K562 (cell line): ENCODE measurements at regions not wholly inside any gene's neighbourhood (a gene's known extent, or its start where the extent isn't known, plus 50 kb on each side); places are given as distances from the start of the nearest gene placed in this dataset.

Experiments
- ATAC-seq: fragments of 200-7000 bp; cut with Tn5 transposase; 3 replicates; pipeline ENCODE4 v1.9.1; 2020; ENCODE audit warnings: moderate library complexity
- BruUV-seq: library from RNA; stranded (reverse); fragments of 400-500 nt; replicated peaks from 2 replicates; lab custom pipeline; 2021; lab: Mats Ljungman, UMichigan
- CTCF ChIA-PET: fragments of 300-600 bp; formaldehyde crosslinking; extraction: SDS; loops from one replicate; lab custom pipeline; 2021; ENCODE audit warnings: low intra/inter-chr PET ratio; lab: Yijun Ruan, JAX
- POLR2A ChIA-PET: fragments of 300-600, 350-650 bp; sonication (Branson Sonifier 250); formaldehyde crosslinking; extraction: SDS; loops from one replicate; lab custom pipeline; 2021; ENCODE audit warnings: antibody characterized with exemption, inconsistent platforms; lab: Yijun Ruan, JAX
- DNase-seq, 4 experiments: peaks; one replicate each; pipeline versions ENCODE4 v3.0.0 to v3.0.0-alpha.2; 2011 to 2018; ENCODE audit warnings: low spot score in 3 of 4, mixed read lengths in 3 of 4; ENCODE audit errors: extremely low read depth in 1 of 4
- FAIRE-seq: peaks from 2 replicates; lab custom pipeline; 2011; peaks lifted over from hg19 to GRCh38; lab: Jason Lieb, UNC
- H2AFZ ChIP-seq: 2 replicates; pipeline ENCODE4 v1.6.0; 2011; ENCODE audit warnings: low read depth, low read length, control low read depth, inconsistent platforms
- H3K27ac ChIP-seq: fragments of 200-600 bp; 3 replicates; pipeline ENCODE4 v1.8.0; 2011; ENCODE audit warnings: low read depth, mild to moderate bottlenecking, control low read depth, inconsistent platforms, low read length, moderate library complexity, mixed read lengths; ENCODE audit errors: extremely low read depth
- H3K27me3 ChIP-seq, 2 experiments: fragments of 300-600 bp in 1 of 2; 2 replicates in 1 of 2; 3 replicates in 1 of 2; pipeline versions ENCODE4 v1.6.0 to v1.8.0; 2011; ENCODE audit warnings: inconsistent platforms in 2 of 2, low read length in 2 of 2, mild to moderate bottlenecking in 1 of 2, mixed read lengths in 1 of 2, moderate library complexity in 1 of 2; ENCODE audit not compliant: control insufficient read depth in 2 of 2, insufficient read depth in 2 of 2
- H3K36me3 ChIP-seq: fragments of 300-600 bp; 3 replicates; pipeline ENCODE4 v1.8.0; 2011; ENCODE audit warnings: mild to moderate bottlenecking, low read length, inconsistent platforms; ENCODE audit not compliant: control insufficient read depth, insufficient read depth
- H3K4me1 ChIP-seq, 2 experiments: fragments of 200-600 bp in 1 of 2; replicated peaks in 1 of 2; 2 replicates in 1 of 2; 3 replicates in 1 of 2; pipeline versions ENCODE4 v1.5.1 to v1.8.0; 2011; ENCODE audit warnings: inconsistent platforms in 2 of 2, low read length in 2 of 2, mild to moderate bottlenecking in 1 of 2, mixed read lengths in 1 of 2, moderate library complexity in 1 of 2; ENCODE audit not compliant: control insufficient read depth in 2 of 2, insufficient read depth in 2 of 2
- H3K4me2 ChIP-seq: 2 replicates; pipeline ENCODE4 v1.6.1; 2011; ENCODE audit warnings: low read length, control low read depth, inconsistent platforms, mixed read lengths; ENCODE audit not compliant: insufficient read depth
- H3K4me3 ChIP-seq: fragments of 200-600 bp; sonication (generic), shearing (Covaris generic); 2 replicates; pipeline ENCODE4 v1.5.1; 2016; ENCODE audit warnings: control low read depth, inconsistent platforms
- H3K79me2 ChIP-seq: fragments of 200-600 bp; 3 replicates; pipeline ENCODE4 v1.8.0; 2011; ENCODE audit warnings: low read length, inconsistent platforms; ENCODE audit not compliant: control insufficient read depth, insufficient read depth
- H3K9ac ChIP-seq, 2 experiments: 2 replicates each; pipeline versions ENCODE4 v1.6.0 to v1.6.1; 2011; ENCODE audit warnings: low read depth in 2 of 2, low read length in 2 of 2, control low read depth in 1 of 2, inconsistent platforms in 1 of 2, mild to moderate bottlenecking in 1 of 2, mixed read lengths in 1 of 2; ENCODE audit not compliant: insufficient read depth in 1 of 2
- H3K9me1 ChIP-seq: one replicate; pipeline ENCODE4 v1.6.0; 2011; ENCODE audit warnings: inconsistent platforms, mild to moderate bottlenecking, low read length, moderate library complexity; ENCODE audit not compliant: control insufficient read depth, insufficient read depth
- H3K9me3 ChIP-seq: replicated peaks from 2 replicates; pipeline ENCODE4 v1.5.1; 2011; ENCODE audit warnings: low read depth, low read length, inconsistent platforms; ENCODE audit not compliant: control insufficient read depth, insufficient read depth
- H4K20me1 ChIP-seq: replicated peaks from 2 replicates; pipeline ENCODE4 v1.6.1; 2011; ENCODE audit warnings: low read length, inconsistent platforms, mixed read lengths; ENCODE audit not compliant: control insufficient read depth, insufficient read depth
- CCNT2 ChIP-seq: IDR thresholded peaks from 2 replicates; pipeline ENCODE4 v1.6.1; 2011; ENCODE audit warnings: borderline replicate concordance, low read depth, mild to moderate bottlenecking, moderate library complexity, mixed read lengths, low read length; ENCODE audit not compliant: insufficient read length; ENCODE audit errors: extremely low read depth
- EZH2 ChIP-seq: IDR thresholded peaks from 2 replicates; pipeline ENCODE4 v1.6.1; 2012; ENCODE audit warnings: low read depth, mild to moderate bottlenecking, inconsistent platforms, low read length, borderline replicate concordance
- MAZ ChIP-seq, 2 experiments: fragments of 450-650 bp in 1 of 2; sonication (generic) in 1 of 2; formaldehyde crosslinking; IDR thresholded peaks in 1 of 2; conservative IDR thresholded peaks in 1 of 2; 2 replicates each; pipeline versions ENCODE4 v1.4.0 to v1.5.0; 2020; ENCODE audit warnings: mild to moderate bottlenecking in 1 of 2, missing genetic modification reagents in 1 of 2
- MTA2 ChIP-seq: fragments of 450-650 bp; IDR thresholded peaks from 2 replicates; pipeline ENCODE4 v1.6.1; 2016; ENCODE audit warnings: low read depth
- NCOA6 ChIP-seq: fragments of 450-650 bp; IDR thresholded peaks from 2 replicates; pipeline ENCODE4 v1.6.1; 2017; ENCODE audit warnings: mild to moderate bottlenecking
- NR3C1 ChIP-seq: sonication (generic); formaldehyde crosslinking; IDR thresholded peaks from 2 replicates; pipeline ENCODE4 v1.8.1; 2022; ENCODE audit warnings: missing genetic modification reagents
- NR4A1 ChIP-seq, 2 experiments: fragments of 250-450 bp in 1 of 2; fragments of 450-650 bp in 1 of 2; sonication (Bioruptor Pico) in 1 of 2; IDR thresholded peaks; 2 replicates each; pipeline versions ENCODE4 v1.4.0 to v1.6.1; 2016 to 2020; ENCODE audit warnings: mild to moderate bottlenecking in 2 of 2, missing compliant biosample characterization in 1 of 2, missing genetic modification characterization in 1 of 2, moderate library complexity in 1 of 2
- PML ChIP-seq: IDR thresholded peaks from 2 replicates; pipeline ENCODE4 v1.6.1; 2012; ENCODE audit warnings: low read length, inconsistent platforms
- RAD21 ChIP-seq, 2 experiments: fragments of 250-450 bp in 1 of 2; fragments of 450-650 bp in 1 of 2; sonication (Bioruptor Pico) in 1 of 2; formaldehyde crosslinking in 1 of 2; IDR thresholded peaks in 1 of 2; conservative IDR thresholded peaks in 1 of 2; 2 replicates each; pipeline versions ENCODE4 v1.4.0 to v1.8.0; 2020 to 2022; ENCODE audit warnings: mild to moderate bottlenecking in 2 of 2, moderate library complexity in 1 of 2
- TRIM28 ChIP-seq: fragments of 450-650 bp; IDR thresholded peaks from 2 replicates; pipeline ENCODE4 v1.6.1; 2017
- ZNF354B ChIP-seq: fragments of 250-450 bp; sonication (Bioruptor Pico); IDR thresholded peaks from 2 replicates; pipeline ENCODE4 v1.4.0; 2020
- ZNF408 ChIP-seq: fragments of 250-450 bp; sonication (Bioruptor Pico); IDR thresholded peaks from 2 replicates; pipeline ENCODE4 v1.4.0; 2020; ENCODE audit warnings: low read depth, mild to moderate bottlenecking, moderate library complexity
- ZZZ3 ChIP-seq: fragments of 450-650 bp; IDR thresholded peaks from 2 replicates; pipeline ENCODE4 v1.6.1; 2016; ENCODE audit warnings: antibody characterized with exemption, mild to moderate bottlenecking, moderate library complexity
- WGBS: fragments of 100-300 bp; shearing (Covaris generic); methylation state at CpG from one replicate; pipeline ENCODE4 v1.1.6; 2016; ENCODE audit warnings: low coverage, mixed read lengths; ENCODE audit not compliant: insufficient coverage; ENCODE audit errors: missing lambda C conversion rate; 5-methylcytosine and 5-hydroxymethylcytosine counted together
- in situ Hi-C: fragments of 300-500 bp; cut with MboI; formaldehyde crosslinking; loops from 4 replicates; pipeline ENCODE4 v1.15.0; 2018; ENCODE audit warnings: inconsistent platforms, mixed read lengths
- intact Hi-C: fragments of 100-400 bp; cut with micrococcal nuclease; formaldehyde crosslinking; loops from 2 replicates; pipeline ENCODE4 v1.14.2; 2022
- TF ChIP-seq, protein P1 (sequence below): fragments of 450-650 bp; formaldehyde crosslinking; IDR thresholded peaks from 2 replicates; pipeline ENCODE4 v1.4.0; 2022; ENCODE audit warnings: mild to moderate bottlenecking, moderate library complexity
- TF ChIP-seq, protein P2 (sequence below), 2 experiments: fragments of 450-650 bp; IDR thresholded peaks; 2 replicates each; pipeline ENCODE4 v1.6.1; 2016

DNA sequence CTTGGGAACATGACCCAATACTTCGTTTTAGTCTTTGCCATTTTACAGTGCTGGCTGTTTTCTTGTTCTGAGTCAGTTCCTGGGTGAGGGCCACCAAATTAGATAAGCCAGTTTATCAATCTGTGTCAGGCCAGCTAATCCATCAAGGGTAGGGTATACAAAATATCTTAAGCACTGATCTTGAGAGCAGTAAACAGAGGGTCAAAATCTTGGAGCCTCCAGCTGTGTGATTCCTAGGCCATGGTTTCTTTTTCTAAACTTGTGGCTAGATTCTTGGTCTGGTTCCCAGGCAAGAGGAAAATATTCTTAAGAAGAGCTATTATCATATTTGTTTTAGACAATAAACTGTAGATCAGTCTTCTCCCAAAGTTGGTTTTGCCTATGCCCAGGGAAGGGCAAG, 1396.6 kb upstream of the PABPC4L start:
- no peak for FAIRE-seq
- TF ChIP-seq RAD21 (CRISPR knock-in tag; conservative IDR thresholded peaks at IDR 0.05 in 1 of 2, IDR thresholded peaks at IDR 0.05 in 1 of 2) (no peak), CCNT2 (no peak), MTA2 (no peak), ZNF408 (CRISPR knock-in tag) (no peak), PML (no peak), NCOA6 (no peak), EZH2 (no peak), TRIM28 (no peak), NR4A1 (CRISPR knock-in tag; IDR thresholded peaks at IDR 0.05) (no peak), NR4A1 (tag; IDR thresholded peaks at IDR 0.05) (no peak), NR3C1 (CRISPR knock-in tag) (no peak), ZZZ3 (no peak), MAZ (CRISPR knock-in tag; conservative IDR thresholded peaks at IDR 0.05 in 1 of 2, IDR thresholded peaks at IDR 0.05 in 1 of 2) (no peak), ZNF354B (CRISPR knock-in tag) (no peak)
- TF ChIP-seq, protein P1, sequence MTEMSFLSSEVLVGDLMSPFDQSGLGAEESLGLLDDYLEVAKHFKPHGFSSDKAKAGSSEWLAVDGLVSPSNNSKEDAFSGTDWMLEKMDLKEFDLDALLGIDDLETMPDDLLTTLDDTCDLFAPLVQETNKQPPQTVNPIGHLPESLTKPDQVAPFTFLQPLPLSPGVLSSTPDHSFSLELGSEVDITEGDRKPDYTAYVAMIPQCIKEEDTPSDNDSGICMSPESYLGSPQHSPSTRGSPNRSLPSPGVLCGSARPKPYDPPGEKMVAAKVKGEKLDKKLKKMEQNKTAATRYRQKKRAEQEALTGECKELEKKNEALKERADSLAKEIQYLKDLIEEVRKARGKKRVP (CRISPR knock-in tag) = no peak
- TF ChIP-seq, protein P2, sequence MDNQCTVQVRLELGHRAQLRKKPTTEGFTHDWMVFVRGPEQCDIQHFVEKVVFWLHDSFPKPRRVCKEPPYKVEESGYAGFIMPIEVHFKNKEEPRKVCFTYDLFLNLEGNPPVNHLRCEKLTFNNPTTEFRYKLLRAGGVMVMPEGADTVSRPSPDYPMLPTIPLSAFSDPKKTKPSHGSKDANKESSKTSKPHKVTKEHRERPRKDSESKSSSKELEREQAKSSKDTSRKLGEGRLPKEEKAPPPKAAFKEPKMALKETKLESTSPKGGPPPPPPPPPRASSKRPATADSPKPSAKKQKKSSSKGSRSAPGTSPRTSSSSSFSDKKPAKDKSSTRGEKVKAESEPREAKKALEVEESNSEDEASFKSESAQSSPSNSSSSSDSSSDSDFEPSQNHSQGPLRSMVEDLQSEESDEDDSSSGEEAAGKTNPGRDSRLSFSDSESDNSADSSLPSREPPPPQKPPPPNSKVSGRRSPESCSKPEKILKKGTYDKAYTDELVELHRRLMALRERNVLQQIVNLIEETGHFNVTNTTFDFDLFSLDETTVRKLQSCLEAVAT (IDR thresholded peaks at IDR 0.05) = no peak
- ATAC-seq = no peak
- no peaks in the 10 kb centered on the region for H4K20me1 ChIP-seq
- no peak overlapping the region for H3K4me3 ChIP-seq
- POLR2A ChIA-PET = no interaction called here
- no peak overlapping the region for H3K27ac ChIP-seq
- no peak for DNase-seq
- no peaks in the 10 kb centered on the region for H3K4me1 ChIP-seq
- no peaks in the 10 kb centered on the region for H3K9me1 ChIP-seq
- H3K36me3 ChIP-seq = no peaks in the 10 kb centered on the region
- H3K9ac ChIP-seq = no peak overlapping the region
- CTCF ChIA-PET = no interaction called here
- intact Hi-C loops = no loop called here
- WGBS = 0% methylated on average over 1 of the region's 1 CpG
- H3K27me3 ChIP-seq = no peaks in the 10 kb centered on the region
- in situ Hi-C loops = no loop called here
- no peaks in the 10 kb centered on the region for H3K9me3 ChIP-seq
- no peak overlapping the region for H3K4me2 ChIP-seq
- BruUV-seq = no TSS peak
- no peaks in the 10 kb centered on the region for H3K79me2 ChIP-seq
- no peak overlapping the region for H2AFZ ChIP-seq
